ENCODE measurements at regions not wholly inside any gene's neighbourhood (a gene's known extent, or its start where the extent isn't known, plus 50 kb on each side); places are given as distances from the start of the nearest gene placed in this dataset.

DNA sequence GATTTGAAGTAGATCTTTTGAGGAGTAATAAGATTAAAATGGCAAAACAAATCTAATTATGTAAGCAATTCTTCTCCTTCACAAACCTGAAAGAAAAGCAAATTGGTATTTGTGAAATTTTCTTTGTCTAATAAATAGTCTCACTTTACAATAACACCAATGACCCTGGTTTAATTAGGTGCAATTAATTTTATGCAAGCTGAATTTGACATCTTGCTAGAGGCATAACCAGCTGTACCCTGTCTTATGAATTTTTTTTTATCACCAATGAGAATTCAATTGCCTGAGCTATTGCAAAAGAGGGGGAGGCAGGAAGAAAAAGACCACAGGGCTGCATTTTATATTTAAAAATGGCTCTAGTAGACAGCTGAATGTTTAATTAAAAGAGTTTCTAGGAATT, 113.5 kb upstream of the IL12A start:
- TF ChIP-seq, protein P1, sequence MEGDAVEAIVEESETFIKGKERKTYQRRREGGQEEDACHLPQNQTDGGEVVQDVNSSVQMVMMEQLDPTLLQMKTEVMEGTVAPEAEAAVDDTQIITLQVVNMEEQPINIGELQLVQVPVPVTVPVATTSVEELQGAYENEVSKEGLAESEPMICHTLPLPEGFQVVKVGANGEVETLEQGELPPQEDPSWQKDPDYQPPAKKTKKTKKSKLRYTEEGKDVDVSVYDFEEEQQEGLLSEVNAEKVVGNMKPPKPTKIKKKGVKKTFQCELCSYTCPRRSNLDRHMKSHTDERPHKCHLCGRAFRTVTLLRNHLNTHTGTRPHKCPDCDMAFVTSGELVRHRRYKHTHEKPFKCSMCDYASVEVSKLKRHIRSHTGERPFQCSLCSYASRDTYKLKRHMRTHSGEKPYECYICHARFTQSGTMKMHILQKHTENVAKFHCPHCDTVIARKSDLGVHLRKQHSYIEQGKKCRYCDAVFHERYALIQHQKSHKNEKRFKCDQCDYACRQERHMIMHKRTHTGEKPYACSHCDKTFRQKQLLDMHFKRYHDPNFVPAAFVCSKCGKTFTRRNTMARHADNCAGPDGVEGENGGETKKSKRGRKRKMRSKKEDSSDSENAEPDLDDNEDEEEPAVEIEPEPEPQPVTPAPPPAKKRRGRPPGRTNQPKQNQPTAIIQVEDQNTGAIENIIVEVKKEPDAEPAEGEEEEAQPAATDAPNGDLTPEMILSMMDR (optimal IDR thresholded peaks at IDR 0.05 in 1 of 3, IDR thresholded peaks at IDR 0.05 in 1 of 3, conservative IDR thresholded peaks at IDR 0.05 in 1 of 3; ENCODE audit: extremely low read depth in 1 of 3, insufficient read depth in 2 of 3, low read length in 3 of 3), result no peak
- TF ChIP-seq EZH2 (IDR thresholded peaks at IDR 0.05; ENCODE audit: low read length), result no peak
